ENCODE measurements at regions not wholly inside any gene's neighbourhood (a gene's known extent, or its start where the extent isn't known, plus 50 kb on each side); places are given as distances from the start of the nearest gene placed in this dataset.

DNA sequence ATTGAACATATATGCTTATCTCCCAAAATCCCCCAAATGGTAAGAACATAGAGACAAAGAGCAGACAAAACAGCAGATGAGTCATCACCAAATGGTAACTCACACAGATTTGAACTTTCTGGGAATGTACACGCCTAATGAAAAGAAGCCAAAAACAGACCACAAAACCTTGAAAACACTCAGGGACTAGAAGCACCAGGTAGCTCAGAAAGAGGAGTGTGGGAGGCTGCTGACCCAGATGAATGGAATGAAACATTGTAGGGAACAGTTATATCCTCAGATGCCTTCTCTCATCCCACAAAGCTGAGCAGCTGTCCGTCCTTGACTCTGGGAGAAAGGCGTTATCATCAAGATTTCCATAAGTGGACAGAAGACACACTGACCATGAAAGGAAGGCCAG, 307.0 kb upstream of the USP25 start:
- no peak for TF ChIP-seq EZH2 (IDR thresholded peaks at IDR 0.05; ENCODE audit: insufficient read depth, low read length)
- TF ChIP-seq CTCF (IDR thresholded peaks at IDR 0.05; ENCODE audit: insufficient read depth, low read depth, low read length) = no peak
- H3K9me3 Mint-ChIP-seq (ENCODE audit: unreplicated experiment) = no peaks in the 10 kb centered on the region
- peak; percentile 98 for DNase-seq (ENCODE audit: low read depth)

DNA sequence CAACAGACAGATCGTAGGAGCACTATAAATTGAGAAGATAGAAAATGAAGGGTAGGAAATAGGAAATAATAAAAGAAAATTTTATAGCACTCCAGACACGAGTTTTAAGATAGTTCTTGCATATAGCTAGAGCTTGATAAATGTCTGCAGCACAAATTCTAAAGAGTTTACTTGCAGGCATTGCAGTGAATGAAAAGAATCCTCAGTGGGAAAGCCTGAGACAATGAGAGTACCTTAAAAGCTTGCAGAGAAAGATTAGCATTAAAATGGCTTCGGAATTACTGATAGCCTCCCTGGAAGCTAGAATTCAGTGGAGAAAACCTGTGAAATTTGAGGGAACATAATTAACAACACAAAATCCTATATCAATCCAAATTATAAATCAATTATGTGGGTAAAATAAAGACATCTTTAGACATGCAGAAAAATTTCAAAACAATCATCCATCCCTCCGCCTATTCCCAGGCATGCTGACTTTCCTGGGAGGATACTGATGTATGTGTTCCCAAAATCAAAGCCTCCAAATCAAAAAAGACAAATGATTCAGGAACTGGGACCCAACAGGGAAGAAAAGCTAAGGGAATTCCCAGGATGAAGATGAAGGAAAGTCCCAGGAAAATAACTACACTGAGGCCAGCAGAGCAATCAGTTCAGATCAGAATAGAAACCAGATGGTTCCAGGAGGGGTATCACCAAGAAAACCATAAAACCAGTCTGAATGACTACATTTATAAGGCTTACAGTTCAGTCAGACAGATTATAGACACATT, 305.9 kb upstream of the USP25 start:
- Mint-ChIP-seq H3K27ac (ENCODE audit: unreplicated experiment) (peak overlapping the region; percentile 0), H3K4me3 (ENCODE audit: unreplicated experiment) (no peak overlapping the region), H3K27me3 (ENCODE audit: low read depth, unreplicated experiment) (no peaks in the 10 kb centered on the region), H3K9me3 (ENCODE audit: unreplicated experiment) (no peaks in the 10 kb centered on the region), H3K36me3 (ENCODE audit: low read depth, unreplicated experiment) (no peaks in the 10 kb centered on the region), H3K4me1 (ENCODE audit: low read depth, unreplicated experiment) (peaks cover 31% of the 10 kb centered on the region)
- TF ChIP-seq CTCF (IDR thresholded peaks at IDR 0.05; ENCODE audit: insufficient read depth, low read depth, low read length) (no peak), EZH2 (IDR thresholded peaks at IDR 0.05; ENCODE audit: insufficient read depth, low read length) (no peak)
- no peaks in the 10 kb centered on the region for H3K79me2 ChIP-seq (ENCODE audit: insufficient read depth, low read length)
- H3K36me3 ChIP-seq (ENCODE audit: insufficient read depth, low read length) = no peaks in the 10 kb centered on the region
- H3K4me1 ChIP-seq (ENCODE audit: insufficient read depth, low read length) = peaks cover 19% of the 10 kb centered on the region
- no peak overlapping the region for H3K4me2 ChIP-seq (ENCODE audit: low read length)
- DNase-seq (ENCODE audit: low read depth) = no peak
- H2AFZ ChIP-seq (ENCODE audit: low read depth, low read length) = no peak overlapping the region
- H3K9ac ChIP-seq (ENCODE audit: low read length) = no peak overlapping the region
- no peak for FAIRE-seq
- no peak overlapping the region for H3K27ac ChIP-seq (ENCODE audit: low read depth, low read length)
- H3K4me3 ChIP-seq (ENCODE audit: insufficient read depth, low read depth, low read length) = no peak overlapping the region
- no peaks in the 10 kb centered on the region for H3K9me3 ChIP-seq (ENCODE audit: insufficient read depth, low read depth, low read length)
- no peaks in the 10 kb centered on the region for H4K20me1 ChIP-seq (ENCODE audit: insufficient read depth, low read length)
- no peaks in the 10 kb centered on the region for H3K27me3 ChIP-seq (ENCODE audit: insufficient read depth, low read length)

More for the DNA sequence above, 307.0 kb upstream of the USP25 start:
- peak overlapping the region; percentile 82 for H3K27ac ChIP-seq (ENCODE audit: low read depth, low read length)
- H3K79me2 ChIP-seq (ENCODE audit: insufficient read depth, low read length) = no peaks in the 10 kb centered on the region
- H3K36me3 Mint-ChIP-seq (ENCODE audit: low read depth, unreplicated experiment) = no peaks in the 10 kb centered on the region
- H3K27me3 ChIP-seq (ENCODE audit: insufficient read depth, low read length) = no peaks in the 10 kb centered on the region
- peak overlapping the region; percentile 68 for H3K4me2 ChIP-seq (ENCODE audit: low read length)
- H3K4me3 ChIP-seq (ENCODE audit: insufficient read depth, low read depth, low read length) = peak overlapping the region; percentile 0
- H2AFZ ChIP-seq (ENCODE audit: low read depth, low read length) = peak overlapping the region; percentile 37
- H3K27ac Mint-ChIP-seq (ENCODE audit: unreplicated experiment) = peak overlapping the region; percentile 78
- peaks cover 19% of the 10 kb centered on the region for H3K4me1 ChIP-seq (ENCODE audit: insufficient read depth, low read length)
- H3K36me3 ChIP-seq (ENCODE audit: insufficient read depth, low read length) = no peaks in the 10 kb centered on the region
- peaks cover 31% of the 10 kb centered on the region for H3K4me1 Mint-ChIP-seq (ENCODE audit: low read depth, unreplicated experiment)
- no peaks in the 10 kb centered on the region for H4K20me1 ChIP-seq (ENCODE audit: insufficient read depth, low read length)
- FAIRE-seq = peak; percentile 26
- H3K27me3 Mint-ChIP-seq (ENCODE audit: low read depth, unreplicated experiment) = no peaks in the 10 kb centered on the region
- peak overlapping the region; percentile 51 for H3K4me3 Mint-ChIP-seq (ENCODE audit: unreplicated experiment)
- no peak overlapping the region for H3K9ac ChIP-seq (ENCODE audit: low read length)
- H3K9me3 ChIP-seq (ENCODE audit: insufficient read depth, low read depth, low read length) = no peaks in the 10 kb centered on the region

GRCh38 chr21:15425049-15425448, 304.7 kb upstream of the USP25 start:
- H3K4me3 ChIP-seq (ENCODE audit: insufficient read depth, low read depth, low read length) = no peak overlapping the region
- H3K79me2 ChIP-seq (ENCODE audit: insufficient read depth, low read length) = no peaks in the 10 kb centered on the region
- Mint-ChIP-seq H3K27me3 (ENCODE audit: low read depth, unreplicated experiment) (no peaks in the 10 kb centered on the region), H3K36me3 (ENCODE audit: low read depth, unreplicated experiment) (no peaks in the 10 kb centered on the region), H3K4me3 (ENCODE audit: unreplicated experiment) (no peak overlapping the region), H3K4me1 (ENCODE audit: low read depth, unreplicated experiment) (peaks cover 31% of the 10 kb centered on the region), H3K9me3 (ENCODE audit: unreplicated experiment) (no peaks in the 10 kb centered on the region), H3K27ac (ENCODE audit: unreplicated experiment) (no peak overlapping the region)
- no peak for TF ChIP-seq EZH2 (IDR thresholded peaks at IDR 0.05; ENCODE audit: insufficient read depth, low read length)
- no peak for TF ChIP-seq CTCF (IDR thresholded peaks at IDR 0.05; ENCODE audit: insufficient read depth, low read depth, low read length)
- no peak overlapping the region for H3K27ac ChIP-seq (ENCODE audit: low read depth, low read length)
- no peak for DNase-seq (ENCODE audit: low read depth)
- no peaks in the 10 kb centered on the region for H3K27me3 ChIP-seq (ENCODE audit: insufficient read depth, low read length)
- H3K36me3 ChIP-seq (ENCODE audit: insufficient read depth, low read length) = no peaks in the 10 kb centered on the region
- no peaks in the 10 kb centered on the region for H3K9me3 ChIP-seq (ENCODE audit: insufficient read depth, low read depth, low read length)
- no peak overlapping the region for H3K9ac ChIP-seq (ENCODE audit: low read length)
- H3K4me1 ChIP-seq (ENCODE audit: insufficient read depth, low read length) = peaks cover 19% of the 10 kb centered on the region
- H4K20me1 ChIP-seq (ENCODE audit: insufficient read depth, low read length) = no peaks in the 10 kb centered on the region
- FAIRE-seq = no peak
- no peak overlapping the region for H2AFZ ChIP-seq (ENCODE audit: low read depth, low read length)
- no peak overlapping the region for H3K4me2 ChIP-seq (ENCODE audit: low read length)

All from astrocyte (in vitro differentiated cells and primary cell).